Putamen (tissue), 1 donor: ENCODE measurements at regions not wholly inside any gene's neighbourhood (a gene's known extent, or its start where the extent isn't known, plus 50 kb on each side); places are given as distances from the start of the nearest gene placed in this dataset.

ENCODE experiments used
- DNase-seq: peaks from one replicate; pipeline ENCODE4 v3.0.0-alpha.2; 2016; ENCODE audit warnings: low spot score

- no peak for DNase-seq
These were observed 1090.6 kb downstream of the SLC6A15 start for GRCh38 chr12:83821967-83822366.

GRCh38 chr12:83818881-83819280 lies 1093.7 kb downstream of the SLC6A15 start:
- no peak for DNase-seq

- DNase-seq: no peak
These were observed 1094.9 kb downstream of the SLC6A15 start for GRCh38 chr12:83817730-83818129.

- no peak for DNase-seq
These were observed 1104.0 kb downstream of the SLC6A15 start for GRCh38 chr12:83808591-83808990.

GRCh38 chr12:83807871-83808270 lies 1104.7 kb downstream of the SLC6A15 start:
- DNase-seq: no peak

- DNase-seq: no peak
These were observed 1106.7 kb downstream of the SLC6A15 start for GRCh38 chr12:83805873-83806272.

- DNase-seq: no peak
These were observed 1107.3 kb downstream of the SLC6A15 start for GRCh38 chr12:83805156-83805772.

GRCh38 chr12:83801972-83802371 lies 1110.6 kb downstream of the SLC6A15 start:
- DNase-seq: no peak

GRCh38 chr12:83800022-83800421 lies 1112.6 kb downstream of the SLC6A15 start:
- DNase-seq: no peak

GRCh38 chr12:83796531-83796930 lies 1109.8 kb downstream of the TMTC2 start:
- no peak for DNase-seq

- DNase-seq: no peak
These were observed 1106.9 kb downstream of the TMTC2 start for GRCh38 chr12:83793616-83794015.

- DNase-seq: no peak
These were observed 1097.7 kb downstream of the TMTC2 start for GRCh38 chr12:83784298-83784890.

GRCh38 chr12:83779526-83779925 lies 1092.8 kb downstream of the TMTC2 start:
- no peak for DNase-seq

GRCh38 chr12:83769151-83769550 lies 1082.4 kb downstream of the TMTC2 start:
- no peak for DNase-seq

- no peak for DNase-seq
These were observed 1081.0 kb downstream of the TMTC2 start for GRCh38 chr12:83767723-83768122.

GRCh38 chr12:83763425-83763824 lies 1076.7 kb downstream of the TMTC2 start:
- DNase-seq: no peak

GRCh38 chr12:83759906-83760305 lies 1073.2 kb downstream of the TMTC2 start:
- no peak for DNase-seq

- DNase-seq: no peak
These were observed 1072.4 kb downstream of the TMTC2 start for GRCh38 chr12:83758888-83759631.

- no peak for DNase-seq
These were observed 1067.2 kb downstream of the TMTC2 start for GRCh38 chr12:83753904-83754303.

GRCh38 chr12:83753205-83753604 lies 1066.5 kb downstream of the TMTC2 start:
- no peak for DNase-seq

GRCh38 chr12:83739607-83740006 lies 1052.9 kb downstream of the TMTC2 start:
- no peak for DNase-seq

- DNase-seq: no peak
These were observed 1024.1 kb downstream of the TMTC2 start for GRCh38 chr12:83710851-83711250.

GRCh38 chr12:83709899-83710298 lies 1023.2 kb downstream of the TMTC2 start:
- DNase-seq: no peak
